Body of pancreas (tissue), 4 donors: ENCODE measurements at regions not wholly inside any gene's neighbourhood (a gene's known extent, or its start where the extent isn't known, plus 50 kb on each side); places are given as distances from the start of the nearest gene placed in this dataset.

Experiments used
- CTCF ChIP-seq, 7 experiments: fragments of 450-650 bp in 4 of 7; fragments of 200-600 bp in 3 of 7; sonication (generic) in 3 of 7; IDR thresholded peaks; one replicate each; pipeline ENCODE4 v1.5.1; 2016 to 2019; ENCODE audit warnings: antibody characterized with exemption in 7 of 7
- POLR2A ChIP-seq, 3 donors: fragments of 450-650 bp; IDR thresholded peaks; one replicate each; pipeline ENCODE4 v1.6.1; 2016; ENCODE audit warnings: antibody characterized with exemption in 3 of 3, mild to moderate bottlenecking in 2 of 3

GRCh38 chr3:68535782-68536181 lies 396.6 kb downstream of the TAFA4 start:
- no peak for TF ChIP-seq CTCF (IDR thresholded peaks at IDR 0.05)
- TF ChIP-seq POLR2A (IDR thresholded peaks at IDR 0.05) = no peak
